ENCODE measurements at regions not wholly inside any gene's neighbourhood (a gene's known extent, or its start where the extent isn't known, plus 50 kb on each side); places are given as distances from the start of the nearest gene placed in this dataset.

- peak; percentile 72 for DNase-seq (ENCODE audit: unreplicated experiment)
- Mint-ChIP-seq H3K27ac (ENCODE audit: low read depth, unreplicated experiment) (no peak overlapping the region), H3K27me3 (ENCODE audit: insufficient read depth, unreplicated experiment) (peaks cover 45% of the 10 kb centered on the region), H3K4me1 (ENCODE audit: insufficient read depth, unreplicated experiment) (no peaks in the 10 kb centered on the region), H3K36me3 (ENCODE audit: insufficient read depth, unreplicated experiment) (no peaks in the 10 kb centered on the region), H3K9me3 (ENCODE audit: unreplicated experiment) (no peaks in the 10 kb centered on the region), H3K4me3 (ENCODE audit: unreplicated experiment) (no peak overlapping the region)
- POLR2A ChIA-PET, result interaction anchor here (1.4 to 1.8 kb wide), 2 partner anchors 199 to 429 kb away, joined by 3 to 5 read pairs; no protein-coding TSS in a partner anchor
- peak; percentile 74 for TF ChIP-seq CTCF (IDR thresholded peaks at IDR 0.05; ENCODE audit: unreplicated experiment)
- BruUV-seq (replicated peaks), result no TSS peak
- intact Hi-C loops (cut with micrococcal nuclease), result loop anchor here (1.0 to 5.0 kb wide), 4 partner anchors 199 to 667 kb away; no protein-coding TSS in a partner anchor
- CTCF ChIA-PET, result interaction anchor here (0.6 to 5.1 kb wide), 33 partner anchors 9 to 1449 kb away, joined by 3 to 71 read pairs (median 4); no protein-coding TSS in a partner anchor
Observed at GRCh38 chr3:18559331-18559842, 134.2 kb upstream of the SATB1 start.

GRCh38 chr3:18558507-18558906 is 133.4 kb upstream of the SATB1 start:
- DNase-seq (ENCODE audit: unreplicated experiment), result no peak
- intact Hi-C loops (cut with micrococcal nuclease), result loop anchor here (5.0 kb wide), 2 partner anchors 289 to 666 kb away; no protein-coding TSS in a partner anchor
- no TSS peak for BruUV-seq (replicated peaks)
- Mint-ChIP-seq H3K9me3 (ENCODE audit: unreplicated experiment) (no peaks in the 10 kb centered on the region), H3K36me3 (ENCODE audit: insufficient read depth, unreplicated experiment) (no peaks in the 10 kb centered on the region), H3K4me3 (ENCODE audit: unreplicated experiment) (no peak overlapping the region), H3K27me3 (ENCODE audit: insufficient read depth, unreplicated experiment) (peaks cover 43% of the 10 kb centered on the region), H3K4me1 (ENCODE audit: insufficient read depth, unreplicated experiment) (no peaks in the 10 kb centered on the region), H3K27ac (ENCODE audit: low read depth, unreplicated experiment) (no peak overlapping the region)
- no peak for TF ChIP-seq CTCF (IDR thresholded peaks at IDR 0.05; ENCODE audit: unreplicated experiment)
- POLR2A ChIA-PET, result interaction anchor here (1.4 to 1.8 kb wide), 2 partner anchors 200 to 430 kb away, joined by 3 to 5 read pairs; no protein-coding TSS in a partner anchor
- CTCF ChIA-PET, result interaction anchor here (0.6 to 5.1 kb wide), 15 partner anchors 8 to 460 kb away, joined by 3 to 71 read pairs (median 9); no protein-coding TSS in a partner anchor

- CTCF ChIA-PET, result interaction anchor here (0.8 to 2.5 kb wide), 2 partner anchors 201 to 431 kb away, joined by 3 to 8 read pairs; no protein-coding TSS in a partner anchor
- POLR2A ChIA-PET, result no interaction called here
- no peak overlapping the region for H3K27ac Mint-ChIP-seq (ENCODE audit: low read depth, unreplicated experiment)
- no peak for DNase-seq (ENCODE audit: unreplicated experiment)
- H3K4me3 Mint-ChIP-seq (ENCODE audit: unreplicated experiment), result no peak overlapping the region
- H3K4me1 Mint-ChIP-seq (ENCODE audit: insufficient read depth, unreplicated experiment), result no peaks in the 10 kb centered on the region
- no peak for TF ChIP-seq CTCF (IDR thresholded peaks at IDR 0.05; ENCODE audit: unreplicated experiment)
- peaks cover 30% of the 10 kb centered on the region for H3K27me3 Mint-ChIP-seq (ENCODE audit: insufficient read depth, unreplicated experiment)
- no TSS peak for BruUV-seq (replicated peaks)
- no peaks in the 10 kb centered on the region for H3K36me3 Mint-ChIP-seq (ENCODE audit: insufficient read depth, unreplicated experiment)
- intact Hi-C loops (cut with micrococcal nuclease), result loop anchor here (5.0 kb wide), 2 partner anchors 290 to 665 kb away; no protein-coding TSS in a partner anchor
- H3K9me3 Mint-ChIP-seq (ENCODE audit: unreplicated experiment), result no peaks in the 10 kb centered on the region
Observed at GRCh38 chr3:18557216-18557615, 132.1 kb upstream of the SATB1 start.

GRCh38 chr3:18556503-18557135 is 131.5 kb upstream of the SATB1 start:
- no peaks in the 10 kb centered on the region for H3K4me1 Mint-ChIP-seq (ENCODE audit: insufficient read depth, unreplicated experiment)
- POLR2A ChIA-PET, result no interaction called here
- H3K4me3 Mint-ChIP-seq (ENCODE audit: unreplicated experiment), result no peak overlapping the region
- intact Hi-C loops (cut with micrococcal nuclease), result loop anchor here (5.0 kb wide), 2 partner anchors 291 to 664 kb away; no protein-coding TSS in a partner anchor
- no TSS peak for BruUV-seq (replicated peaks)
- peaks cover 24% of the 10 kb centered on the region for H3K27me3 Mint-ChIP-seq (ENCODE audit: insufficient read depth, unreplicated experiment)
- H3K9me3 Mint-ChIP-seq (ENCODE audit: unreplicated experiment), result no peaks in the 10 kb centered on the region
- DNase-seq (ENCODE audit: unreplicated experiment), result no peak
- CTCF ChIA-PET, result interaction anchor here (0.8 to 2.5 kb wide), 2 partner anchors 202 to 432 kb away, joined by 3 to 8 read pairs; no protein-coding TSS in a partner anchor
- H3K36me3 Mint-ChIP-seq (ENCODE audit: insufficient read depth, unreplicated experiment), result no peaks in the 10 kb centered on the region
- no peak for TF ChIP-seq CTCF (IDR thresholded peaks at IDR 0.05; ENCODE audit: unreplicated experiment)
- H3K27ac Mint-ChIP-seq (ENCODE audit: low read depth, unreplicated experiment), result no peak overlapping the region
